GM19438 (cell line): ENCODE measurements at regions not wholly inside any gene's neighbourhood (a gene's known extent, or its start where the extent isn't known, plus 50 kb on each side); places are given as distances from the start of the nearest gene placed in this dataset.
A peak's percentile ranks its signal among the peaks of the same experiment; 100 is the strongest.

Experiments used
- ATAC-seq: cut with Tn5 transposase; IDR thresholded peaks from one replicate; pipeline ENCODE4 v1.9.1; 2021; ENCODE audit warnings: low read depth; ENCODE audit not compliant: unreplicated experiment

DNA sequence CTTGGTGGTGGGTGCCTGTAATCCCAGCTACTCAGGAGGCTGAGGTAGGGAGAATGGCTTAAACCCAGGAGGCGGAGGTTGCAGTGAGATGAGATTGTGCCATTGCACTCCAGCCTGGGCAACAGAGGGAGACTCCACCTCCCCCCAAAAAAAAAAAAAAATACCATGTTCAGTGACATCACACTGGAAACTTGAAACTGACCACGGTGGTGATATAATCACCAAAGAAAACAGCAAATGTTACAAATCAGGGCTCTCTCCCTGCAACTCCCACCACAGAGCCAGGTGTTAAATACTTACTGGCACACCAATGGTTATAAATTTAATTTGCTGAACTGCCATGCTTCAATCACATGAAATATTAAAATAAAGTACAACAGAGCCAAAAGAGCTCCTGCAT, 81.4 kb downstream of the ZNF608 start:
- ATAC-seq = no peak

DNA sequence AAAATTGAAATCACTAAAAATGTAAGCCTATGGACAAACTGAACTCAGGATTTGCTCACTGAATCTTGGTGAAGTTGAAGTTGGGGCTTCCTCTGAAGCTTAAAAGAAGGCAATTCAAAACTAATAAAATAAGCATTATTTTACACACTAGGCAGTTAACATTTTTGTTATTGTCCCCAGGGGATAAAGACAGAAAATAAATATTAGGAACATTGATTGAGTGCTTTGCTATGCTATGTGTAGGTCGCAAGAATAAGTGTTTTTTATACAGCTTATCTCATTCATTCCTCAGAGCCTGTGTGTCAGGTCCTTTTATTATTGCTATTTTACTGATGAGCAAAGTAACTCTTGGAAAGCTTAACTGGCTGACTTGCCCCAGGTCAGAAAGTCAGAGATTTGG, 82.2 kb downstream of the ZNF608 start:
- no peak for ATAC-seq

DNA sequence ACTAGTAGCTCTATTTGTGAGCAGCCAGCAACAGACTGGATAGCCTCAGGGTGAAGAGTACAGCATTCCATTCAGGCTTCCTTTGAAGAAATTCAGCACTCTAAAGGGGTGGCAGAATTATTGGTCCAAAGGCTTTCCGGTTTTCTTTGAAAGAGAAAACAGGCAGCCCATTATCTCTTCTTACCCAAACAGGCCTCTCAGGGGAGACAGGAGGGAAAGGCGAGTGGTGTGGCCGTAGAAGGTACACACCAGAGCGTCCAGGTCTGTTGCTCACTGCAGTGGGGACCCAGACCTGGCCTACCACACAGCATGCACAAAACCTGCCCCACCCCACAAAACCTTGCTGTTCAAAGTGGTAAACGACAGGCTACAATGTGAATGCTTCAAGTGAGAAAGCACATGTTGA, 83.3 kb downstream of the ZNF608 start:
- no peak for ATAC-seq

DNA sequence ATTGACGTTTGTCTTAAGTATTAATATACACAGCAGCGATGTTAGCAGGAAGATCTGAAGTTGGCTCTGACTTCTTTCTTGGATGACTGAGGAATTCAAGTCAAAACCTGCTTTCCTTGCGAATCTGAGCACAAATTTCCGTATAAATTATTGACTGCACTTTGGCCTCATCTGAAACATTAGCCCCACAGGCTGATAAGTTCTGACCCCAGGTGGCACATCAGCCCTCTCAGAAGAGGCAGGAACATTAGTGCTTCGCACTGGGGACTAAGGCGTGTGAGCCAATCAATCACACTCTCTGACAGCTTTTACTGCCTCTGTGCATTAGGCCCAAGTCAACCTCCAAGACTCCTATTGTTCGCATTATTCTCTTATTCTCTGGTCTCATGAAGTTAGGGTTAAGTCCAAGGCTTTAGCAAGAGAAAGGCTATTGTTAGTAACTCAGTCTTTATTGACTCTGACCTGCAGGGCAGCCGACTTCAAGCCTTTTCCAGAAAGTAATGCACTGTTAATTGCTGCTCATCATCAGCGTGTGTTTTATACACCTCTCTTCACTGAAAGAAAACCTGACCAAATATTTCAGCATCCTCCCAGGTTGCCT, 84.2 kb downstream of the ZNF608 start:
- no peak for ATAC-seq

DNA sequence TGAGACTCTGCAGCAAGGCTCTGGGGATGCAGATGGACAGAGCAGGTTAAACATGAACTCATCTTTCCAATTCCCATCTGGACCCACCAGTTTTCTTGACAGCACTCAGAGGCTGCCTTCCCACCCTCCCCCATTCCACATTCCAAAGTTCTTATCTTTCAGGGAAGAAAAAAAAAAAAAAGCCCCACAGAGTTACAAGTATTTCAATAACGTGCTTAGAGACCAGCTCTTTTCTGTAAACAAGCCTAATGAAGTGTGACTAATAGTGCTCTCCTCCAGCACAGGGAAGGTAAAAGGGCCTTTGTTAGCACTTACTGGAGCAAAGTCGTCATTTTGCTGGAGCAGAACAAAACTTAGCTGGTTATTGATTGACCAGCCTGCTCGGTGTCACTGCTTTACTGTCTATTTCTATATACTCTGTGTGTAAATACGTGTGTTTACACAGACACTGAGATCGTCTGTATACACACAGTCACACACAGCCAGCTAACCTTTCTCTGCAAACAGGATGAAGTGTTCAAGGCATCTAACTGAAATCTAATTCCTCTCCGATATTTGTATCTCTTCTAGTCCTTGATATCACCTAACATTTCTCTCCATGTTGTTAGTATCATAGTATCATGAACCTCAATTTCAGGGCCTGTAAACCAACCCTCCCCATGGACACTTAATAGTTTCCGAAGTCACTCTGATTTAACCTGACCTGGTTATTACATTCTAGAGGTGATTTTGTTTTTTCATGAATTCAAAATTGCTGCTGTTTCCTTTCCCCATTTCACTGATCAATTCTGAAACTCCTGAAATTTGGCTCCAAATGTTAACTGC, 84.9 kb downstream of the ZNF608 start:
- ATAC-seq = no peak

DNA sequence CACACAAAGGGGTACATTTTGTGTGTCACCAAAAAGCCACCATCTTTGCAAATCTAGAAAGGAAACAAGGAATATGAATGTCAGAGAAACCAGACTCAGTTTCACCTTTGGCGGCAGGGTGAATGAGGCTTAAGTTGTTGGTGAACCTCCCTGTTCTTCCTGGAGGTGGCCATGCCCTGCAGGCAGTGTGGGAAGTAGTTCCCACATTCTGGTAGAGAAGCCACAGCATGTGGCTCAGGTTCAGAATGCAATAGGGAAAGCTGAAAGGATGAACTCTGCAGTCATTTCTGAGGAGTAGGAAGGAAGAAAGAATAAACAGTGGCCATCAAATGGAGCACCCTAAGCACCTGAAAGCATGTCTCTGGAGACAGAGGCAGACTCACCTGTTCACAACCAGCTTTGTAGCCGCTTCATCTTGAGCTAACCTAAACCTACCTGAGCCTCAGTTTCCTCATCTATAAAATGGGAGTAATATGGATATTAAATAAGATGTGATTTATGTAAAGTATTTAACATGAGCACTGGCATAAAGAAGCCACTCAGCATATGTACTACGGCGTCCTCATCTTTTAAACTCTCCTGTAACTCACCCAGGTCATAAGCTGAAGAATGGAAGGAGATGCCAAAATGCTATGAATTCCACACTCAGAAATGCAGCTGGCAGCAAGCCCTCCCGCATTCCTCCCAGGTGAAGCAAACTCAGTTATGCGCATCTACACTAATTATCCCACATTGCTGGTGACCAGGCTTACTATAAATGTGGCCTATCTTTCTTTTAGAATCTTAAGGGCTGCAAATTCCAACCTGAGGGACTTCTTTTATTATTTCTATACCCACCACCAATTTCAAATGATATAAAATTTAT, 86.0 kb downstream of the ZNF608 start:
- ATAC-seq = no peak

DNA sequence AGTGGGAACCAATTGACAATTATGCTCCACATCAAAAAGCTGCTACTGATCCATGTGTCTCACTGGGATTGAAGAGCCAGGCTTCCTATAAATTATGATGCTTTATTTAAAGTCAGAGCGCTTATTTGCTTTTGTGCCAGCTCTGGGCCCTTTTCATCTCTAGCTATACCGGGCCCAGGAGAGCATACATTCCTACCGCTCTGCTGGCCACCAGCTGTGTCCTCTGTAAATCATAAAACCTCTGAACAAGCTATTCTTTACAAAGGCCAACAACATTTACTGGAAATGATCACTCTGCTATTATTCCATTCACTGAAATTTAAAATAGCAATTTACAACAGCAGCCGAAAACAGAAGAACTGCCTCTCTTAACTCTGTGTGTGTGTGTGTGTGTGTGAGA, 86.6 kb downstream of the ZNF608 start:
- no peak for ATAC-seq

DNA sequence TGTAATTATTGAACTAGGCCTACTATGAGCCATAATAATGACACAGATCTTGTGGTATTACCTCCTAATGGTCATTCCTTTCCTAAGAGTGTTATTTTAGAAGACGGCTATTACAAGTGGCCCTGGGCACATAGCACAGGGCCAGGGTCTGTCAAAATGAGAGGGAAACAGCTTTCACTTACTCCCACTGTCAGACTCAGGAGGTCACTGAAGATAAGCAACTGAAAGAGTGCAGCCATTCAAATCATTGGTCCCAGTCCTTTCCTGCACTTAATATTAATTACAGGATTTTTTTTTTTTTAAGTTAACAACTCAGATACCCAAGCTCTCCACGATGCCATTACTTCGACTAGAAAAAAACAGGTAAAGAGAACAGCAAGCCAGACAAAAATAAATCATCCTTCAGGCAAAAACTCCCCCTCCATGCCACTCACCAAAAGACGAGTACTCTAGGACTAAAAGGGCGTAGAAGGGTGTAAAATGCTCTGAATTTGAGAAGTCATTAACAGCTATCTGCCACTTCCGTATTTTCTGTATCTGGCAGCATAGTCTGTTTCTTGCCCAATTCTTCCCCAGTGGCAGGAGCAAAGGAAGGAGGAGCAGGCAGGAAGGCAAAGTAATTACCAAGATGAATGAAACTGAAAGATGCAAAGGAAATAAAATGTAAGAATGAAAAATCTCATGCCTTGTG, 87.4 kb downstream of the ZNF608 start:
- ATAC-seq = no peak

DNA sequence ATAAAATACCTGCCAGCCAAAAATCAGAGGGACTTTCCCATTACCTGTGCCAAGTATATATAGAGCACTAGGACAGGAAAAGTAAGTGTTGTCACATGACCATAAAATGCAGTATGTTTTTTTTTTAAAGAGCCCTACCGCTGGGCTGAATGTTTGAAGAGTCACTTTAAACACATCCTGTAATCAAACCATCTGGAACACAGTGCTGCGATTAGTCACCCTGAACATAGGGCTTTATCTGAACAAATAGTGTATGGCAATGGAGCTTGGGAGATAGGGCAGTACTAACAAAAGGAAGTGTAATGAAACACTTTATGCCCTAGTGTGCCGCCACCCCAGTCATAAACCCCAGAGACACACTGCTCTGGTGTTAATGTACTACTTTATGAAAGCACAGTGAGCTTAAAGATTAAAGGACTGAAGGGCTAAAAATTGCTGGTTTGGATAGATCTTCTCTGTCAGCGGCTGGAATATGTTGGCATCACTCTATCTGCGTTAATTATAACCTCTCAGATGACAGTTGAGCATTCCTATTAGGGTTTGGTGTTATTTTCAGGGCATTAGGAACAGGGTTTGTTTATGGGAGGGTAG, 90.4 kb downstream of the ZNF608 start:
- ATAC-seq = no peak

DNA sequence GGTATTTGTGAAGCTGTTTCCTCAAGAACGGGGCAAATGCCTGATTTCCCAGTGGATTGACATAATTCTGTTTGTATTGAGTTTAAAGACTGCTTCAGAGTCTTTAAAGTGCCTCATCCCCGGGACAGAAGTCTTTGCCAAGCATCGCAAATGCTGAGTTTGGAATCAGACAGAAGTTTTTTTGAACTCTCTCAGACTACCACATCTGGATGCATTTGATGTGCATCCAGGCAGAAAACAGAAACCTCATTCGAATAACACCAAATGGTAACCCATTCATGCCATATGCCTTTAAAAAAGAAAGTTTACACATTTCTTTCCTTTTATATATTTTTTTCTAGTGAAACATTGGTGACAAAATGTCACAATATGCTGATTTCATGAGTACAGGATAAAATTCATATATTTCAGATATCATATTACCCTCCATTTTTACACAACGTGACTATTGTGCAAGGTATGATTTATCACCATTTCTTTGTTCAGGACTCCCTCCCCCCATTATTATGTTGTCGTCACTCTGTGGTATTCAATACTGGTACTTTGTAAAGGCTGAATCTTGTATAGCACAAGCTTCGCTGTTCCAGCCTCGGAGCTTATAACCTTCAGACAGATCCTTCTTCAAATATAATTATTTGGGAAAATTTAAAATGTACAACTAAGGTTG, 91.1 kb downstream of the ZNF608 start:
- ATAC-seq = no peak

DNA sequence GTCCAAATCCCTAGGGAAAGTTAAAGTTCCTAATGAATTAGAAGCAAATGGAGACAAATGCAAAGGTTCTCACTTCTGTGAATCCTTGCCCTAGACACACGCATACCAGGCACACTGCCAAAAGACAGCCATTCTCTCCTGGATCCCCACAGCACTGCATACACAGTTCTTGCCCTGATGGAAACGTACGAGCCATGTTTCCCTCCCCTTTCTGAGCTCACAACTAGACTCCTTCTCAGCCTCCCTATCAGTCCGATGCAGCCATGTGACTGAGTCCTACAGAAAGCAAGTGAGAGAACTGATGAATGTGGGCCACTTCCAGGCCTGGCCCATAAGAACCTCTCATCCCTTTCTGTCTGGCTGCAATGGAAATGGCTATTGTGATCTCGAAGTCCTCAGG, 92.0 kb downstream of the ZNF608 start:
- no peak for ATAC-seq

DNA sequence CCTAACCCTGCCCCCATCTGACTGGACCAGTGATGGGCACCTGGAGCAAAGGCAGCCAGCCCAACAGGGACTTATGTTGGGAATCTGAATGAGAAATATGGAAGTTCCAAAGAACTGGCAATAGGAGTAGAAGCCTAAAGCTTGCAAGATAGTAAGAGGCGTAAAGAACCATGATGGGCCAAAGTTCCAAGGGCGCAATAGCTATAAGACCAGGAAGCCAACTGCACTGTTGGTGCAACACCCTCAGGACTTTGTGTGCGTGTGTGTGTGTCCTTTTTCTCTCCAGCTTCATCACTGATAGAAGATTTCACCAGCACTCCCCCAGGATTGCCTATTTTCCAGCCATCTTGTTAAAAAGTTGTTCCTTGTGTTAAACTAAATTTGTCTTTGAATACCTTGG, 92.8 kb downstream of the ZNF608 start:
- no peak for ATAC-seq

DNA sequence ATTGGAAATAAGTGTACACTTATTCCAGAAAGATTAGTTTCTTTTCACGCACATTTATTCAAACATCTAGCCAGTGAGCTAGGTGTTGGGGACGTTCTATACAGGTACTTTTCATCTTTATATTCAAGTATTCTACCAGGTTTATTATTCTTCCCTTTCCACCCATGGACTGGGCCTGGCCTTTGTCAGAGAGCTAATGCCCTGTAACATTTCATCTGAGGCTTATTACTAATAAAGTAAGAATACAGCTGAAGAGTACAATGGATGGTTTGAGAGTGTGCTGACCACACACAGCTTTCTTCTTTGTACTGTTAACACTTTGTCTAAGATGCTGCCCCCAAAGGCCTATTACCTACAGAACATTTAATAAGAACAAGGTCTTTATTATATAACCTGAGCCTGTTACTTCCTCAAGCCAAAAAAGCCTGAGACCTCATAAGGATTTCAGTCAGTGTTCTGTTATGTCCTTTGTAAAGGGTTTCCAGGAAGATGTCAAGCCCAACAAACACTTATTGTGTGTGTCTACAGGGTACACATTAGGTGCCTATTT, 93.5 kb downstream of the ZNF608 start:
- no peak for ATAC-seq

DNA sequence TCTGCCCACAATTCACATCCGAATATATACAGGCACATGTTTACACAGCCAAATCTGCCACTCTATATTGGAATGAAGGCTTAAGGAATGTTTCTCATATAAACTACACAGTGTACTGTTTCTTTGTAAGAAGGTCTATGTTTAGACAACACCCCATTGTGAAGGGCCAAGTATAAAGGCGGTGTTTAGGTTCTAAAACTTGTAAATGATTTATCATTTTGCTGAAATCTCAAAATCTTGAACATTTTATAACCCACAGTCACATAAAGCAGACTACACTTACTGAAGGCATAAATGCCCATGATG, 94.0 kb downstream of the ZNF608 start:
- ATAC-seq = no peak

DNA sequence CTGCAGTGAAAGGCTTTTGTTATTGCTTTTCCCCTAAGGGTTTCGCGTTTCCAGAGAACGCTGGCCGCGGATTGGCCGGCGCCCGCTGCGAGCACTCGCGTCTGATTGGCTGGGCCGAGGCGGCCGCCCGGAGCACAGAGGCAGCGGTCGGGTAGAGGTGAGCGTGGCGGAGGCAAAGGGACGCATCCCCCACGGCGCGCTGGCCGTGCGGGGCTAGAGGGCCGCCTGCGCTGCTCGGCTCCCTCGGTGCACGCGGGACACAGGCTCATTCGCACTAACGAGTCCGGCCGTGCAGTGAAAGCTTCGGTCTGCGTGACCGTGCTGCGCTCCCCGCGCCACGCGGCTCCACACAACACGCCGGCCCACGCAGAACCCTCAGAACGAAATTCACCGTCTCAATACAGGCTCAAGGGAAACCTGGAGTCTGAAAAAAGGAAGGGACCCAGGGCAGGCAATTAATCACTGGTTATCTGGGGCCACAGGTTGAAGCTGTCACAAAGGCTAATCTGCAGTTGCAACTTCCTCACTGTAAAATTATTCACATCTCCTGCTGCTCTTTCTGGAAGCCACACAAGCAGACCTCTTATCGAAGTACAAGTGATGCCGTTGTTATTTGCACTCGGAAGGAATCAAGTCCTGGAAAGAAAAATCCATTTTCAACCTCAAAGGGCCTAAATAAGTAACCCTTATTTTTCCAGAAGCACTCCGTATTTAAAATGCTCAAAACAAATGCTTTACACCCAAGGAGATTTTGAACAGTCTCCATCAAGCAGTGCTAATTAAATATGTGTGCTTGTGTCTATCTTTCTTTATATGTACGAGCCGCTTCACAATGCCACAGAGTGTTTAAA, 94.6 kb downstream of the ZNF608 start:
- no peak for ATAC-seq

DNA sequence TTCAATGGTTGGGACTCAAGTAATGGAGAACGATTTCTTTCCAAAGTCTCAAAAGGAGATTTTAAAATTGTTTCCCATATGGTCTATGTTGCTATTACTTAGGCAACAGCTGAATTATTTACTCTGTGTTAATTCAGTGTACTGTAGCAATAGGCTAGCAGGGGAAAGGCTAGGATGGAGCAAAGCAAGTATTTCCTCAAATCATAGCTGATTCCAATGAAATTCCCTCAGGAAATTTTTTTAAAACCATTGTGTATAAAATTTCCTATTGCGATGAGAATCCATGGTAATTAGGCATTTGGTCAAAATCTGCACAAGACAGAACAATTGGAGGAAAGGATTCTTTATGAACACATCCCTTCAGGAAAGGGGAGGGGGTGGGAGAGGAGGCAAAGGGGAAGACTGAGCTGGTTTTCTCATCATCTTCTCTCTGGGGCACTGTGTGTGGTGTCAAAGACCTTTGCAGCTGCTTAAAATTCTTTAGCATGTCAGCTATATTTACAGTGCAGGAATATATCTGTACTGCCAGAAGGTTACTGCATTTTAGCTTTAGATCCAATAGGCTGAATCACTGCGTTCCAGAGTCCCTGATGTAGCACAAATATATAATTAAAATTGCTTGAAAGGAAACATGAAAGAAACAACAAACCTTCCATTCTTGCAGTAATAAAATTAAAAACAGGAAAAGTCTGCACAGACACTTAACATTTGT, 95.3 kb downstream of the ZNF608 start:
- no peak for ATAC-seq

DNA sequence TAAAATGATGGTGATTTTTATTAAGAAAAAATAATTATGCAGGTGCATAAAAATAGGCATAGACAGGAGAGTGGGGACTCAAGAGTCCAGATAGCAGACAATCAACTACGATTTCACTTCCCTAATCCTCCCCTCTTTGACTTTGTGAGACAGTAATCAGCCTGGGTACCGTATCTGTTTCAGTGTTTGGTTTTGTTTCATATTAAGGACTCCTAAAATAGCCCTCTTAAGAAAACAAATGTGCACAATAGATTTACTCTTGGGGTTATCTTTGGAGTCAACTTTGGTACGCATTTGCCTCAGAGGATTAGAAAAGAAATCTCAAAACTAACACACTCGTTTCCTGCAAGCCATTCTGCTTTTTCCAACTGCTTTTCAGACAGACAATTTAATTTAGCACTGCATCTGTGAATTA, 96.3 kb downstream of the ZNF608 start:
- peak; percentile 67 for ATAC-seq

DNA sequence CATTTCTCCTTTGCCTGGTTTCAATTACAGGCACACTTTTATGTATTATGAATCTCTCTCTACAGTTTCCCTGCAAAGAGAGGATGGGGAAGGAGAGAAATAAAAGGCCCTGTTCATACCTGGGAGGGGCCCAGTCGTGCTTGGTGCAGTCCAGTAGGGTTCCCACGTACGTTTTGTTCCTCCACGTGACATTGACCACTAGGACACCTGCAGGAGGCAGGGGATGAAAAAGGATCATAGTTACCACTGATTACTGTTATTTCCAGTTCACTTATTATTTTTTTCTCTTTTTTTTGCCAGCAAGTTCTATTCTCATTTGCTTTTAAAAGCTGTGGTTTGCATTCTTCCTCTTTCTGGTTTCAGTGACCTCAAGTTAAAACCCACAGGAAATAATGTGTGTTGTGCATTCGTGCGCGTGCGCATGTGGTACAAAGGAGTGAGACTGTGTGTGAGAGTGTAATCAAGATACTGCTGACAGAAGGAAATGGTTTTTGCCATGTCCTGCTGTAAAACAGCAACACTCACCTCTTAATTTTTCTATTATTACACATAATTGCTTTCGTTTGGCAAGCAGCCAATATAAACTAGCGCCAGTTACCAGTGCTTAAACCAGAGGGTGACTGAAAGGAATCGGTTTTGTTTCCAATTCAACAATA, 96.8 kb downstream of the ZNF608 start:
- ATAC-seq = peak; percentile 78
